SHP77 (cell line): ENCODE measurements at regions not wholly inside any gene's neighbourhood (a gene's known extent, or its start where the extent isn't known, plus 50 kb on each side); places are given as distances from the start of the nearest gene placed in this dataset.
"Not testable (repeated sequence)": the region's sequence is repeated elsewhere in the genome, so short reads cannot be mapped to it uniquely, and the experiment has no call there.

ENCODE experiments used
- DNase-seq, 2 experiments: peaks; one replicate each; lab custom pipeline; 2025; lab: John Stamatoyannopoulos, UW

DNA sequence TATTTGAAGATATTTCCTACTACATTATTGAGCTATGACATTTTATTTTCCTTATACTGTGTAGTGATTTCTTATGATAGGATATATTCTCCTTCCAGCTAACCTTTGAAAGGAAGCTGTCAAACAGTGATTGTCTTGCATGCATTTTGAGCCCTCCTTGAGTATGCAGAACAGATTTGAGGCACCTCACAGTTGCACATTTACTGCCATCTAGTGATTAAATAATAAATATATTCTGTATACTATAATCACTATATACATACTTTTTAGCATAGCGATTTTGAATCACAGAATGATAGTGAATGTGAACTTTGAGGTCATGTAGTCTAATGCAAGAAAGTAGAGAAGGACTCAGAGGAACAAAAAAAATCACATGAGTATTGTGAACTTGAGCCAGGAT, 268.4 kb upstream of the CDH19 start:
- peak in 1 of 2 experiments; percentile 38 for DNase-seq

DNA sequence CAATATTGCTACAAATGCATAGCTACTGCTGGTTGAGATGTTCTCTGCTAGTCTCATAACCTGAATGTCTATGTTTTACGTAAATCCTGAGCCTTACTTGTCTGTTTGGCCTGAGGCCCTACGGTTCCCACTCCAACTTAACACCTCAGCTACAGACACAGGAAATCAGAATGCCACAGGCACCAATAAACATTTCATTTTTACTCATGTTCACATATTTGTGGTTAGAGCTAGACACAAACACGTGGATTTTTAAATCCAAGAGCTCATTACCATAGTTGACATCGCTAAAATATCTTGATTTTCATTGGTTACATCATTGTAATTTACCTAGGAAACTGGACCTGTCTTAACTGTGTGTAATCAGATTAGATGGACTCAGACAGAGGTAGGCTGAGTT, 263.8 kb upstream of the CDH19 start:
- no peak for DNase-seq

DNA sequence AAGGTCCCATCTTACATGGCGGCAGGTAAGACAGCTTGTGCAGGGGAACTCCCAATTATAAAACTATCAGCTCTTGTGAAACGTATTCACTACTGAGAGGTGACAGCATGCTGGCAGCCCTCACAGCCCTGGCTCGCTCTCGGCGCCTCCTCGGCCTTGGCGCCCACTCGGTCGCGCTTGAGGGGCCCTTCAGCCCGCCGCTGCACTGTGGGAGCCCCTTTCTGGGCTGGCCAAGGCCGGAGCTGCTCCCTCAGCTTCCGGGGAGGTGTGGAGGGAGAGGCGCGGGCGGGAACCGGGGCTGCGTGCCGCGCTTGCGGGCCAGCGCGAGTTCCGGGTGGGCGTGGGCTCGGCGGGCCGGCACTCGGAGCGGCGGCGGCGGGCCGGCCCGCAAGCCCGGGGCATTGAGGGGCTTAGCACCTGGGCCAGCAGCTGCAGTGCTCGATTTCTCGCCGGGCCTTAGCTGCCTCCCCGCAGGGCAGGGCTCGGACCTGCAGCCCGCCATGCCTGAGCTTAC, 262.6 kb upstream of the CDH19 start:
- DNase-seq, result not testable (repeated sequence)

DNA sequence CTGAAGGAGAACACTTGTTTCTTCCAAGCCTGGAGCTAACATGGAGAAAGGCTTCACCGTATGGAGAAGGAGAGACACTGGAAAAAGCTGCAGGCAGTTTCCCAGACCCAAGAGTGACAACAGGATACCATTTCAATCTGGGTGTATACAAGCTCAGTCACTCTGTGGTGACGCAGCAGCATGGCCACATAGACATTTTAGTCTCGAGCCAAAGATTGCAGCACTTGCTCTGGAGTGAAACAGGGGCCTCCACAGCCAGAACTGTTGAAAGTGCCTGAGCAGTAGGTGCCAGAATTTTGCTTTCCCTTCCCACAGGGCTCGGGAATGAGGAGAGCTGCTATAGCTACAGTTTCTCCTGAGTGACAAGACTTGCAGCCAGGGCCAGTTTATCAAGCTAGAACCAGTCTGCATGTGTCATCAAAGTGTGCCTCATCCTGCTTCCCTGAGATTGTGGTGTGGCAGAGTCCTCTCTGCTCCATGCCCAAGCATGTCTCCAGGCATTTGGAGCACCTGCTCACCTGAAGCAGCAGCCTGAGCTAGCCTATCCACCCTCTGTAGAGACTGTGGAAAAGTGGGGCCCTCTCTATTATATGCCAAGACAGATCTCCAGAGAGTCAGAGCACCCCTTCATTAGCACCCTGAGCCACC, 234.6 kb upstream of the CDH19 start:
- DNase-seq, result no peak

DNA sequence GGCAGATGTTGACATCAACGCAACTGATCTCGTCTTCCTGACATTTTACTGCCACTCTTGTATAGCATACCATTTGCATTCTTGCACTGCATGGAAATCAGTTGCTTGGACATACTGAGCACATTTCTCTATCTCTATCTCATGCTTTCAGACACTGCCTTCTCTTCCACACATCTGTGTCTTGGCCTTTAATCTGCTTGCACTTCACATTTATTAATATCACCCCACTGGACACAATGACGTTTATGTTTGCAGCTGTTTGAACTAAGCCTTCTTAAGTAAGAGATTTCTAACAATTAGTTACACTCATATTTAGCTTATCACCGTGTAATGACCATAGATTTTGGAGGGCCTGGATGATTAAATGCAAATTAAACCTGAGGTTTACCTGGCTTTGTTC, 229.8 kb upstream of the CDH19 start:
- no peak for DNase-seq

DNA sequence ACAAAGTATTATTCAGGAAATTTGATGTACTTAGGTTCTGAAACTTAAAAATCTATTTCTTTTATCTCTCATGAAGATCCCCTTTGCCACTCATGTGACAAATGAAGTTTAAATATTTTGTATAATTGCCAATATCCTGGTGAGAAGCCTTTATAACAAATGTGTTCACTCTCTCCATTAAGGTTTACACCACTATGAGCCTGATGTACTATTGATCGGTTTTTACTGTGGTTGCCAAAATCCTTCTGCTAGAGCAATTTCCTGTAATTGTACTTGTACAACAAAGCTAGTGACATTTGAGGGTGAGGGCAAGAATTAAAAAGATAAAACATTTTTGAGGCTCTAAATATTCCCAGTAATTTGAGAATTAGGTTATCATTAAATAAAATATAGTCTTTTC, 222.3 kb upstream of the CDH19 start:
- DNase-seq, result no peak

DNA sequence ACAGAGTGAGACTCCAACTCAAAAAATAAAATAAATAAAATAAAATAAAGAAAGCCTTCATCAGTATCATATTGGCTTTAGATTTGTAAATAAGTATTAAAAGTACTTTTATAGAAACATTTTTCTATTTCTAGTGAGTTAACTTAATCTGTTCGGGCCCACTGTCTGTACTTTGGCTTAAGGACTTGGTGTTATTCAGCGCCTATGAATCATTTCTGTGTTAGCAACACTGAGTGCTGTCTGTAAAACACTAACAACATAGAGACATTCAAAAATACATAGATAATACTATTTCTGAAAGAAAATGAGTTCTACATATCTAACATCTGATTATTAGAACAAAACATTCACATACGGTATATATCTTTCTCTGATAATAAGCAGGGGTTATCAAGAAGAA, 221.5 kb upstream of the CDH19 start:
- no peak for DNase-seq

DNA sequence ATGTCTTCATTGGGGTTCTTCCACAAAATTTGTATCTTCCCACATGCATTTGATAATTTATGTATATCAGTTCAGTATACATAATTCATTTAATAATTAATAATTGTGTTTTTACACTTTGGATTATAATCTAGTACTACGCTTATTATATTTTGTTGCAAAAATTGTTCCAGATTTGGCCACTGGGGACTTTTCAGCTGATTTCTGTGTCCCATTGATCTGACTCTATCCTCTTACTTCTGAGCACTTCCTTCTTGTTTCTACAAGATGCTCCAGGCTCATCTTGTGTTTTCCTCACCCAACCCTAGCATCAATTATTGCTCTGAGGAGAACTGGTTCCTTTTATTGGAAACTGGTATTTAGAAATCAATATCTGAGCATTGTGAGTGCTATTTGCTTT, 215.3 kb upstream of the CDH19 start:
- DNase-seq, result no peak

DNA sequence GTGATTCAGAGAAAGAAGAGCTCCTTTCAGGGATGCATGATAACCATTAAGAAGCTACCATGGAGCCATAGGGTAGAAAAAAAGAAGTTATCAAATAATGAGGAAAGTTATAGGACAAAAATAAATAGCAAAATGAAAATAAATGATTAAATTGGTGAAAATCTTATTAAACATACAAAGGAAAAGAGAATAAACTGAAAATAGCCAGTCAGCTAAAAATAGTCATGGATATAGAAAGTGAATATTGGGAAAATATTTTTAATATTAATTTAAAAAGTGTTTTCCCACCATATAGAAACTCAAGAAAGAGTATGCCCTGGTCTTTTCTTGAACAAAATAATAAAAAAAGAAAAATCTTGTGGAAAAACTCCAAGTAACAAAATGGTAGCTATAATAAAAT, 209.2 kb upstream of the CDH19 start:
- no peak for DNase-seq

DNA sequence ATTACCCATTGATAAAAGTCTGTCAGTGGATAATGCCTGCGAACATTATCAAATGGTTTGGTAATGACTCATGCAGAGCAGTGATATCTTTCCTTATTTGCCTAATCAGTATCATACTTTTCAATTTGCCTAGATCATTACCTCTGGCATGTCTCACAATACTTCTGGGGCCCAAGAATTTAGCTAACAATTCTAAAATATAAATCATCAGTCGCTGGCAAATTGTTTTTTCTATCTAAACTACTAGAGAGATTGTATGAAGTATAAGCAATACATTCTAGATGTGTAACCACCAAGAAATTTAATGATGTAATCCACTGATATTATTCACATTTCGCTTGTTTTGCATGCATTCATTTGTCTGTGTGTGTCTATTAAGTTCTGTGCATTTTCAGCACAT, 191.2 kb upstream of the CDH19 start:
- DNase-seq, result no peak

DNA sequence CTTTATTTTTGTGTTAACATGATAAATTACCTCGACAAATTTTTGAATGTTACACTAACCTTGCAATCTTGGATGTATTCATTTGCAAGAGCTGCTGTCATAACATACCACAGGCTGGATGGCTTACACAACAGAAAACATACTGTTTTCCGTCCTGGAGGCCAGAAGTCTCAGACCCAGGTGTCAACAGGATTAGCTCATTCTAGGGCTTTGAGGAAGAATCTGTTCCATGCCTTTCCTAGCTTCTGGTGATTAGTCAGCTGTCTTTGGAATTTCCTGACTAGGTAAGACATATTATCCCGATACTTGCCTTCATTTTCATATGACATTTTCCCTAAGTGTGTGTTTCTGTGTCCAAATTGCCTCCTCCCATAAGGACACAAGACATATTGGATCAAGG, 188.6 kb upstream of the CDH19 start:
- DNase-seq, result no peak

DNA sequence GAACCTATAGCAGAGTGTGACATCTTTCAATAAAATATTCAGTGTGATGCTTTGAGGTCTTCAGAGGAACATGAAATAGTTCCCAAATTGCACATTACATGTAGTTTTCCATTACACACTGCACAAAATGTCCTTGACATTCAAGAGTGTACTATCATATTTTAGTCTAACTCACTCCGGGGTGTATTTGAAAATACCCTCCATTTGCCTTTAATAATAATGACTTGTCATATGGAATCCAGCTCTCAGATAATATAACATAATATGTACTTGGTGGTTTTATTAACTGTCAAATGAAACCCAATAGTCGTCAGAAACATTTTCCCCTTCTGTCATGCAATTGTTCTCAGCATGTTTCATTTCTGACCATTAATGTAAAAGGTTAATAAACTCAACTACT, 176.7 kb upstream of the CDH19 start:
- DNase-seq, result no peak

DNA sequence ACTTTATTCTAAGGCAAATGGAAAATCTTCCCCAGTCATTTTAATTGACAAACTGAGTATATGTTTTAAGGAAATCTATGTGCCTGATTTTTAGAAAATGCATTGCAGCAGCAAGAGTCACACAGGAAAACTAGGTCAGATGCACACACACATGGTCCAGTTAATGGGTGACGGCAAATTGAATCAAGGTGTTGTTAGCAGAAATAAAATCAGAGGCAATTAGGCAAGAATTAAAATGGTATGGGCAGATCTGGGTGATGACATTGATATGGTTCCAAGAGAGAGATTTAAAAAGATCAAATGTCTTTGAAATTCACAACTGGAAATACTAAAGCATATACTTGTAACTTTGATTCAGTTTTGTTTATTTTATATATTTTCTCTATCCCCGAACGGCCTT, 174.2 kb upstream of the CDH19 start:
- DNase-seq, result no peak

DNA sequence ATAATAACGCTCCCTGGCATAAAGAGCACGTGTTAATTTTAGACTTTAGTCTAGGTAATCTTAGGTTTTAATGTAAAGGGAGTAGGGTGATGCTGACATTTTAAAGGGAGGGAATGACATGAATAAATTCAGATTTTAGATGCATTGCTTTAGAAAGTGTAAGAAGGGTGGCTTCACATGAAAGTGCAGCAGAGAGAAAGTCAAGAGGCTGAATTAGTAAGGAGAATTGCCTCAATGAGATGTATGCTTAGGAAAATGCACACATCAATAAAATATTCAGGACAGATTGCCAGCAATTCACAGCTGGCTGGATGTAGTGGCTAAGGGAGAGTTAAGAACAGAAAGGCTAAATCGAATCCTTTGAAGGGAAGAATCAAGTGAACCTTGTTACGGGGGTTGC, 165.5 kb upstream of the CDH19 start:
- no peak for DNase-seq

DNA sequence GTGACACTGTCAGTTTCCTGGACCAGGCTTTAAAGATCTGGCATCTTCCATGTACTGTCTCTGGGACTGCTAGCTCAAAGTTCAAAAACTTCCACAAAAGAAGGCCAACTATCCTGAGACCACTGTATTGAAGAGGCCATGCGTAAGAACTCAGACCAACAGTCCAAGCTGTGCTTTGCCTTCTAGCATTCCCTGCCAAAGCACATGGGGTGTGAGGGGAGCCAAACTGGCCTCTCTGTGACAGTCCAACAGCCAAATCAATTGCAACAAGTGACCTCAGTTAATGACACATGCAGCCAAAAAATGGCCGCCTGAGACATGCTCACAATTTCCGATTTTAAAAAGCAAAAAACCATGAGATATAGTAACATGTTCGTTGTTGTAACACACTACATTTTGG, 160.3 kb upstream of the CDH19 start:
- DNase-seq, result no peak

DNA sequence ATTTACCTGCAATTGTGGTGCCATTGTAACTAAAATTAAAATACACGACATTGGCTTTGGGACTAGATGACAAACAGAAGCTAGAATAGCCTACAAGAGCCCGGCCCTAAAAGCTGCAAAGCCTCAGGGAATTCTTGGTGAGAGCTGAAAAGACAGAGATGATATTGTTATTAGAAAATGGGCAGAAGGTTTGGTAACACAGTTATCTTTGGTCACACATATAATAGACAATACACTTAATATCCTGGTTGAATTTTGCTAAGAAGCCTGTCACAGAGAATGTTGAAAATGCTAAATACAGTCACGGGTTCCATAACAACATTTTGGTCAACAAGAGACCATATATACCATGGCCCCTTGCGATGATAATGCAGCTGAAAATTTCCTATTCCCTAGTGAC, 157.3 kb upstream of the CDH19 start:
- DNase-seq, result no peak

DNA sequence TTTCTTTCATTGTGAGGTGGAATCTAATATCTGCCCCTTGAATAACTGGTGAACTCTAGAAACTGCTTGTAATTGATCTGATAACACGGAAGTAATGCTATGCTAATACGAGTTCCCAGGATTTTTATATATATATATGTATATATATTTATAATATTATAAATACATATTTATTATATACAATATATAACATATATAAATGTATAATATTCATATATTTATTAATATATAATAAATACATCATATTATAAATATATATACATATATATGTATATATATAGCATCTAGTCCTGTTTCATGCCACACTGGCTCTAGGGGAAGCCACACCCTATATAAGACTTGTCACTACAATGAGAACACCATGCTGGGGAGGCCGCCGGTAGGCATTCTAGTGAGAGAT, 156.7 kb upstream of the CDH19 start:
- no peak for DNase-seq

DNA sequence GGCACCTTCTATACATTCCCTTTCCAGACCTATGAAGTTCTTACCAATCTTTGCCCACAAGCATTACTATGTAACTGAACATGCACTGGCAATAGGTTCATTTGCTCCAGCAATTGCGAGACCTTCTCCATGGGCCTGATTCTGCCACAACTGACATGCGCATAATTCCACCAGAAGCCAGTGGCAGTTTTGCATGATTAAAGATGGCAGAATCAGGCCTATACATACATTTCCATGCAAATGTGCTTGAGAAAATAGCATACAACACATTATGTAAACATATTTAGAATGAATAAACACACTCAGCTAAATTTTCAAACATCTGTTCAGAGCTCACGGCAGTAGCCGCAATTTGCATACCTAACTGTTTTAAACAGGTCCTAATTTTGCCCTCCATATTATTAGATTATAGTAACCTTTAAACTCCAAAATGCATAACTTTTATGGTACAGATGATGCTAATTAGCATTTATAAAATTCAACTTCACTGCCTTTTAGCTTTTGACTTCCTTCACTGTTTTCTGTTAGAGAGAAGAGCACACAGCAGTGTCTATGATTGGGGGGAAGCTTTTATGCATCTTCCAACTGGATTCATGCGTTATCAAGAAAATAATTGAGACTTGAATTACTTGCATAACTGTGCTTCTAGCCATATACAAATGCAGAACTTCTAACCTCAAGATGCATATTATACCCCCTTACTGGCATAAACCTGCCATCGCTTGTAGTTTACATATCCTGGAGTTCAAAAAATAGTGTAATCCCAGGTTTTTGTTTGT, 155.3 kb upstream of the CDH19 start:
- no peak for DNase-seq

DNA sequence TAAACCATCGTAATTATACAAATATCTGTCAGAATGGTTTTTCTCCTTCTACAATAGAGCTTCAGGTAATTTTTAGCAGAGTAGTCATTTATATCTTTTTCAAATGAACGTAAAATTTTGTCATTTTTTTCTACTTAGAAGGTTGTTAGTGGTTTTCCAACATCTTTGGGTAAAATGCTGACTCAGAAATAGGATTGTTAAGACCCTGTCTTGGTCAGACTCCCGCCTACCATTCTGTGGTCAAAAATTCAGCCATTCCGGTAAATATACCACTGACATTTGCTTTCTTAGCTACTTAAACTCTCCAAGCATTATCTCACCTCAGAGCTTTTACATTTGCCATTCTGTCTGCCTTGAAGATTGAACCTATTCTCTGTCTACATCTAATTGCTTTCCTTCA, 154.1 kb upstream of the CDH19 start:
- DNase-seq, result no peak

DNA sequence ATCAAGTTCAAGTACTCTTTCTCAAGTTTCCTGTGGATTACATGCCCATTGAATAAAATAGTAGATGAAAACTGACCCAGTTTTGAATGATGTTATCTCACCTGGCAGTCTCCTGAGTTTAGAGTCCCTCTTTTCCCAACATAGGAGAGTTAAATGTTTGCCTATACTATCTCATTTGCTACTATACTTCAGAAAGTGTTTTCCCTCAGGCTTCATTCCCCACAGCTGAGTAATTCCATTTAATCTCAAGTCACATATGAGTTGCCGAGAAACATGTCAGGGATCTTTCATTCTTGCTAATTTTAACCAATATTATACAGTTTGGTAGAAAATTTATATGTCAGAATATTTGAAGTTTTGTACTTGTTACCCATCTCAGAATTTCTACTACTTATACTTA, 150.4 kb upstream of the CDH19 start:
- DNase-seq, result no peak

DNA sequence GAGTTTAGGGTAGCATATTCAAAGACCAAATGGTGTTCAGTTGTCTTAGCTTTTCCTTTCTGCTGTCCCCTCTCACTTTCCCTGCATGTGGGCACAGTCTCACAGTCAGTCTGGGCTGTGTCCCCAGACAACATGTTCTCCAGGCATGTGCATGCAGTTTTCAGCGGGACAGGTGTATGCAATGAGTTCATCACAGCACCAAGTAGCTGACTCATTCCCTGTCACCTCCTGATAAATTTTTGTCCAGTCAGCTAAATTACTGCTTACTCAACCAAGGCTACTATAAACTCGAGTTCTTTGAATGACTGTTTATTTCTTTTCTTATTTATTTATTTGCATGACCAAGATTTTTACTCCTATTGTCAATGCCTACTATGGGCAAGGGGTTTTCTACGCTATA, 148.8 kb upstream of the CDH19 start:
- DNase-seq, result no peak

DNA sequence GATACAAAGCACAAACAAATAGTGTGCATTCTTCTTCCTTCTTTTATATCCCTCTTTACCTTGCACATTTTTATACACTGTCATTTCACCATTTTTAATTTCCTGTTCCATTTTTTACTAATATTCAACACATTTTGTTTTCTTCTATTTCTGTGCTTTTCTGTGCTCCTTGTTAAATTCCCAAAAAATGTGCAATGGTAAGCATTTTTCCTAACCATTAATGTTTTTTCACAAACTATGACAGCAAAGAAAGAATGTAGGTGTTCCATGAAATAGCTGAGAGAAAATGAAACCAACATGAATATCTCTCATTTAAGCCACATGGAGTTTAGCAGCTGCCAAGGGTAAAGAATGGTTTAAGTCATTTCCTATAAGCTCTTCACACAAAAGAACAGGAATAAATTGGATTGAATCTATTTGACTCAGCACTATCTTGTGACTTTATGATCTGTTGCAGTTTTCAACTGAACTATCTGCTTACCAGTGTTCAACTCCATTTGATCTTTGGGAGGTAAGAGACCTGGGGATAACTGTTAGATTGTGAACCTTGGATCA, 145.7 kb upstream of the CDH19 start:
- no peak for DNase-seq

DNA sequence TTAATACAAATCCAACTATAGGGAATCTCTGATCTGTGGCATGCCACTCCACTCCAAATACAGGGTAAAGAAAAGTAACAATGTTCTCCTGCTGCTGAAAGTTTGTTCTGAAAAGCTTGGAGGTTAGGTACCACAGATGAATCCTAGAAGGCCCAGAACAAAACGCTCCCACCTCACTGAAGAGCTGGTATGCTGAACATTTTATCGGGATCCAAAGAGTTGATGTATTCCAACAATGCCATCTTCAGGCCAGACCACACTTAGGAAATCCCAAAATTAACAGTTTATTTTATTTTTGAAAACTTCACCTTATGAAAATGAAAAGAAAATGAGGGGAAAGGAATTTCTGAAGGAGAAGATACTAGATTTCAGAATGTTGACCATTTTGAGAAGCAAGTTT, 145.1 kb upstream of the CDH19 start:
- DNase-seq, result peak in 1 of 2 experiments; percentile 37

DNA sequence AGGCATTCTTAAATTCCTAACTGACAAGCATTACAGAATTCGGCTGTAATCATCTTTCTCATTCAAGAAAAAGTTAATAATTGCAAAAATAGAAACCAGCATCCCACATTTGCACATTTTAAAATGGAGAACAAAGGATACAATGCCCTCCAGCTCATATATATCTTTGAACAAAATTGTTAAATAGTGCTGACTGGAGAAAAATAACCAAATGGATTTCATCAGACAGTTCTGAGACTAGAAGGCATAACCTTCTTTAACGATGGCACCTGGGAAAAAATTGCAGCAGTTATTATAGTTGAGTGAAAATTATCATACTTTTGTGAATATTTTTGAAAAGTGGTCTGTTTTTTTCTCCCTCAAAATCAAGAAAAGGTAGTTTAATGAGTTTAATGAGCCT, 138.9 kb upstream of the CDH19 start:
- DNase-seq, result no peak
